ENCODE measurements at regions not wholly inside any gene's neighbourhood (a gene's known extent, or its start where the extent isn't known, plus 50 kb on each side); places are given as distances from the start of the nearest gene placed in this dataset.
"Not testable (repeated sequence)": the region's sequence is repeated elsewhere in the genome, so short reads cannot be mapped to it uniquely, and the experiment has no call there.

GRCh38 chr16:88227722-88228482 lies 154.9 kb upstream of the ZNF469 start:
- not testable (repeated sequence) for TF ChIP-seq ELK1 (IDR thresholded peaks at IDR 0.05; ENCODE audit: low read depth, low read length); CTCF (IDR thresholded peaks at IDR 0.05); POLR2A (IDR thresholded peaks at IDR 0.05; ENCODE audit: low read length); PBX3 (IDR thresholded peaks at IDR 0.05); CEBPB (IDR thresholded peaks at IDR 0.05); RNF2 (IDR thresholded peaks at IDR 0.05; ENCODE audit: borderline replicate concordance, low read depth); GATA3 (IDR thresholded peaks at IDR 0.05; ENCODE audit: borderline replicate concordance); KDM1A (IDR thresholded peaks at IDR 0.05; ENCODE audit: low read depth); ESRRA (IDR thresholded peaks at IDR 0.05; ENCODE audit: borderline replicate concordance, low read length); PHF8 (IDR thresholded peaks at IDR 0.05; ENCODE audit: borderline replicate concordance, low read depth); MAZ (IDR thresholded peaks at IDR 0.05; ENCODE audit: borderline replicate concordance, low read depth, low read length); POLR2AphosphoS2 (conservative IDR thresholded peaks at IDR 0.05; ENCODE audit: low read length)
